ENCODE measurements at regions not wholly inside any gene's neighbourhood (a gene's known extent, or its start where the extent isn't known, plus 50 kb on each side); places are given as distances from the start of the nearest gene placed in this dataset.

GRCh38 chr4:24644983-24645764, 60.8 kb upstream of the DHX15 start:
- TF ChIP-seq, protein P1, sequence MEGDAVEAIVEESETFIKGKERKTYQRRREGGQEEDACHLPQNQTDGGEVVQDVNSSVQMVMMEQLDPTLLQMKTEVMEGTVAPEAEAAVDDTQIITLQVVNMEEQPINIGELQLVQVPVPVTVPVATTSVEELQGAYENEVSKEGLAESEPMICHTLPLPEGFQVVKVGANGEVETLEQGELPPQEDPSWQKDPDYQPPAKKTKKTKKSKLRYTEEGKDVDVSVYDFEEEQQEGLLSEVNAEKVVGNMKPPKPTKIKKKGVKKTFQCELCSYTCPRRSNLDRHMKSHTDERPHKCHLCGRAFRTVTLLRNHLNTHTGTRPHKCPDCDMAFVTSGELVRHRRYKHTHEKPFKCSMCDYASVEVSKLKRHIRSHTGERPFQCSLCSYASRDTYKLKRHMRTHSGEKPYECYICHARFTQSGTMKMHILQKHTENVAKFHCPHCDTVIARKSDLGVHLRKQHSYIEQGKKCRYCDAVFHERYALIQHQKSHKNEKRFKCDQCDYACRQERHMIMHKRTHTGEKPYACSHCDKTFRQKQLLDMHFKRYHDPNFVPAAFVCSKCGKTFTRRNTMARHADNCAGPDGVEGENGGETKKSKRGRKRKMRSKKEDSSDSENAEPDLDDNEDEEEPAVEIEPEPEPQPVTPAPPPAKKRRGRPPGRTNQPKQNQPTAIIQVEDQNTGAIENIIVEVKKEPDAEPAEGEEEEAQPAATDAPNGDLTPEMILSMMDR (IDR thresholded peaks at IDR 0.05; ENCODE audit: borderline replicate concordance, insufficient read depth, low read depth, low read length) = no peak
- no peak overlapping the region for H3K4me3 ChIP-seq (ENCODE audit: low read depth, low read length)

GRCh38 chr4:24645765-24646550, 61.6 kb upstream of the DHX15 start:
- TF ChIP-seq, protein P1 (IDR thresholded peaks at IDR 0.05; ENCODE audit: borderline replicate concordance, insufficient read depth, low read depth, low read length) = no peak
- H3K4me3 ChIP-seq (ENCODE audit: low read depth, low read length) = no peak overlapping the region

DNA sequence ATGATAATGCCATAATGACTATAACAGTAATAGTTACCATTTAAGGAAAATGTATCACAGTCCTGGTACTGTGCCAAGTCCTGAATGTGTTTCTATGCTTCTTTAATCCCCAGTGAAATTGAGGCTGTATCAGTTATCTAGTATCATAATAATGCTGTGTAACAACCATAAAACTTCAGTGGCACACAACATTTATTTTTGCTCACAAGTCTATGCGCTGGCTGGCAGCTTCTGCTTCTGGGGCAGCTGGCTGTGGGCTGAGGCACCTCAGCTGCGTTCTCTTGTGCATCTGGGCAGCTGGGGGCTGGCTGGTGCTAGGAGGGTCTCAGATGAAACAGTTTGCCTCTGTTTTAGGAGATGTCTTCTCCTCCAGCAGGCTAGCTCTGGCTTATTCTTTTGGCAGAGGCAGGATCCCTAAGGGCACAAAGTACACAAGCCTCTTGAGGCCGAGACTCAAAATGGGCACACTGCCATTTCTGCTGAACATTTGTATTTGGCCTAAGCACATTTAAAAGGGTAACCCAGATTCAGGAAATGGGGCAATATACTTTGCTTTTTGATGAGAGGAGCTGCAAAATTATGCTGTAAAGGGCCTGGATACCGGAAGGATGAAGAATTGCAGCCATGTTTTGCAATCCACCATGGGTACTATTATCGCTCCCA, 62.6 kb upstream of the DHX15 start:
- TF ChIP-seq, protein P1 (IDR thresholded peaks at IDR 0.05; ENCODE audit: borderline replicate concordance, insufficient read depth, low read depth, low read length) = no peak
- H3K4me3 ChIP-seq (ENCODE audit: low read depth, low read length) = no peak overlapping the region

DNA sequence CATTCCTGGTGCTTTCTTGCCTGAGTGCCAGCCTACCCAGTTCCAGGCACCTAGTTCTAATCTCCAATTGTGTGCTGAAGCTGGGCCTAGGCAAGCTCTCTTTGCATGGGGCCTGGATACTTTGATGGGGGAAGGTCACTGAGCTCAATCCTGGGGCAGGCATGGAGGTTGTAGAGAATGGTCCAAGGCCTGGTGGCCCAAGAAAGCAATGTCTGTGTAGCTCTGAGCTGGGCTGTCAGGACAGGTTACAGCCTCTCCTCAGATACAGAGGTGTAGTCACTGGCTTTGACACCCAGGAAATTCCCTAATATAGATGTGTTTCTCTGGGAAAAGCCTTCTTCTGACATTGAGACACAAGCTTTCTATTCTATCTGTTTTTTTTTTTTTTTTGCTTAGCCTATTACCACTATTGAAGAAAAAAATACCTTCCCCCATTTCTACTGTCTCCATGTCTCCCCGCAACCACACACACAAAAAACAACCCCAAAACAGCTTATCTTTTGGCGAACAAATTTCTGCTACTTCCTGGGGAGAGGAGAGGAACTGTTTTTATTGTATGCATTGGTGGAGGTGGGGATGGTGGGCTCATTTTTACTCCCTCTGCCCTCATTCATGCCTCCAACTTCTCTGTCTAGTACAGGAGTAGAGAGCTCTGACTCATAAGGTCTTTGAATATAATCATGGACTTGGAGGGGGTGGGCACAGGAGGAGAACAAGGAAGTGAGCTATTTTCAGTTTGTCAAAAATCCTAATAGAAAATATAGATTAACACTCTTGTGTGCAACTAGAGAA, 66.7 kb upstream of the DHX15 start:
- TF ChIP-seq, protein P1 (IDR thresholded peaks at IDR 0.05; ENCODE audit: borderline replicate concordance, insufficient read depth, low read depth, low read length) = no peak

DNA sequence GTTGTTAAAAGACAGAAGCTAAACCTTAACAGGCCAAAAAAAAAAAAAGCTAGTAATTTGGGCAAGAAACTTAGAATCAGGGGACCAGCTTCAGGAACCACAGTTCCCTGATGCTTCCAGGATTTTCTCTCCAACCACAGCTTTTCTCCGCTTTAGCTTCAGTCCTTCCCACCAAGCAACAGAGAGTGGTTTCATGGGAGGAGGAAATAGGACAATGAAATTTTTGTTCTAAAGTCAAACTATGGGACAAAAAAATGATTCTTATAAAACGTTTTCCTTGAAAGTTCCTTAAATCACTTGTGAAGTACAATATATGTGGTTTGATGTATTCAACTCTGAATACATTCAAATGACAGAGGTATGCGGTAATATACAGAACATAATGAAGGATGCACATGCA, 71.0 kb upstream of the DHX15 start:
- no peak overlapping the region for H3K4me3 ChIP-seq (ENCODE audit: low read depth, low read length)
- TF ChIP-seq, protein P1 (IDR thresholded peaks at IDR 0.05; ENCODE audit: borderline replicate concordance, insufficient read depth, low read depth, low read length) = no peak

More for the DNA sequence above, 66.7 kb upstream of the DHX15 start:
- H3K4me3 ChIP-seq (ENCODE audit: low read depth, low read length) = no peak overlapping the region

DNA sequence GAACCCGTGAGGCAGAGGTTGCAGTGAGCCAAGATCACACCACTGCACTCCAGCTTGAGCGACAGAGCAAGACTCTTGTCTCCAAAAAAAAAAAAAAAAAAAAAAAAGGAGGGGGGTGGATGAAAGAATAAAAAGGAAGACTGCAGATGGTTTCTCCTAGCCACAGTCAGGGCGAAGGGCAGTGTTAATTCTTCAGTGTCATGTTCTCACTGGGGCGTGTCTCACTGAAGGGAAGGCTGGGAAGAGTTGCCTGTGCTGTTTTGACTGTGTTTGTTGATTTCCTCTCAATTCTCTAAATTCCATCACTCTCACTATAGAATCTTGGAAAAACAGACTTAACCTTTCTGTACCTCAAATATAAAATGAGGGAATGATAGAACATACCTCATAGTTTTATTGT, 71.6 kb upstream of the DHX15 start:
- H3K4me3 ChIP-seq (ENCODE audit: low read depth, low read length) = no peak overlapping the region
- TF ChIP-seq, protein P1 (IDR thresholded peaks at IDR 0.05; ENCODE audit: borderline replicate concordance, insufficient read depth, low read depth, low read length) = no peak
